ENCODE measurements at regions not wholly inside any gene's neighbourhood (a gene's known extent, or its start where the extent isn't known, plus 50 kb on each side); places are given as distances from the start of the nearest gene placed in this dataset.

GRCh38 chr10:21427804-21428481 lies 97.5 kb downstream of the SKIDA1 start:
- no peak for TF ChIP-seq CTCF (IDR thresholded peaks at IDR 0.05; ENCODE audit: control extremely low read depth in 1 of 3, insufficient read depth in 1 of 3, low read depth in 1 of 3, low read length in 3 of 3)
- TF ChIP-seq, protein P1, sequence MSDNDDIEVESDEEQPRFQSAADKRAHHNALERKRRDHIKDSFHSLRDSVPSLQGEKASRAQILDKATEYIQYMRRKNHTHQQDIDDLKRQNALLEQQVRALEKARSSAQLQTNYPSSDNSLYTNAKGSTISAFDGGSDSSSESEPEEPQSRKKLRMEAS (IDR thresholded peaks at IDR 0.05): peak; percentile 68
- TF ChIP-seq POLR2AphosphoS5 (IDR thresholded peaks at IDR 0.05; ENCODE audit: low read depth, low read length): no peak
- no peak for TF ChIP-seq CHD1 (IDR thresholded peaks at IDR 0.05; ENCODE audit: low read depth, low read length)
- TF ChIP-seq POLR2A (IDR thresholded peaks at IDR 0.05; ENCODE audit: control extremely low read depth in 1 of 2, low read depth in 2 of 2, low read length in 2 of 2): no peak
- no peak for TF ChIP-seq CHD2 (IDR thresholded peaks at IDR 0.05; ENCODE audit: low read length)
- no peak for TF ChIP-seq RFX5 (IDR thresholded peaks at IDR 0.05; ENCODE audit: borderline replicate concordance, low read depth, low read length)
- no peak for TF ChIP-seq RBBP5 (IDR thresholded peaks at IDR 0.05; ENCODE audit: borderline replicate concordance, low read depth, low read length)
- no peak for TF ChIP-seq SP1 (IDR thresholded peaks at IDR 0.05; ENCODE audit: low read depth, low read length)
- no peak for TF ChIP-seq ZNF274 (IDR thresholded peaks at IDR 0.05; ENCODE audit: borderline replicate concordance, extremely low read depth, low read length)
- no peak for TF ChIP-seq RAD21 (IDR thresholded peaks at IDR 0.05 in 1 of 2, conservative IDR thresholded peaks at IDR 0.05 in 1 of 2; ENCODE audit: low read depth in 2 of 2, low read length in 2 of 2)
- no peak for TF ChIP-seq NRF1 (IDR thresholded peaks at IDR 0.05; ENCODE audit: low read depth, low read length)
- peak; percentile 76 for TF ChIP-seq SRF (IDR thresholded peaks at IDR 0.05; ENCODE audit: low read depth, low read length)
